ENCODE measurements at regions not wholly inside any gene's neighbourhood (a gene's known extent, or its start where the extent isn't known, plus 50 kb on each side); places are given as distances from the start of the nearest gene placed in this dataset.

DNA sequence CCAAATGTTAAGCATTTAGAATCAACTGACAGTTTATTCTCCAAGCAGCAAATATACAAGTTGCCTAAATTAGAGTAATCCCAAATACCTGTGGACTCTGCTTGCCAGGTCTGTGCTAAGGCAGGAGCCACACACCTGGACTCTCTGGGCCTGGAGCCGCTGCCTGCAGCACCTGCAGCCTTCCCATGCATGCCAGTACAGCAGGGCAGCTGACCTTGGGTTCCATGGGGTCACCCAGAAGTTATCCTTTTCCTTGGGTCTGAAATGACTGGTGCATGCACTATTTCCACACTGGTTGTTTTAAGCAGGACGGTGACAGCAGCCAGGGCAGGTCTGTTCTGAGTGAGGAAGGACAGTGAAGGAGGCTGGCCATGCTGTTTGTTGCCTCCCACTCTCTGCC, 573.2 kb downstream of the GLRX3 start:
- DNase-seq (ENCODE audit: extremely low read depth, insufficient read length), result no peak
- no peak for TF ChIP-seq CTCF (IDR thresholded peaks at IDR 0.05; ENCODE audit: insufficient read depth, low read length, poor library complexity, severe bottlenecking)
- H3K36me3 ChIP-seq (ENCODE audit: control insufficient read depth, insufficient read depth, low read length), result no peaks in the 10 kb centered on the region
- H3K4me3 ChIP-seq (replicated peaks; ENCODE audit: low read depth, low read length), result no peak overlapping the region
- no peaks in the 10 kb centered on the region for H3K27me3 ChIP-seq (replicated peaks; ENCODE audit: control insufficient read depth, insufficient read depth, low read length)

DNA sequence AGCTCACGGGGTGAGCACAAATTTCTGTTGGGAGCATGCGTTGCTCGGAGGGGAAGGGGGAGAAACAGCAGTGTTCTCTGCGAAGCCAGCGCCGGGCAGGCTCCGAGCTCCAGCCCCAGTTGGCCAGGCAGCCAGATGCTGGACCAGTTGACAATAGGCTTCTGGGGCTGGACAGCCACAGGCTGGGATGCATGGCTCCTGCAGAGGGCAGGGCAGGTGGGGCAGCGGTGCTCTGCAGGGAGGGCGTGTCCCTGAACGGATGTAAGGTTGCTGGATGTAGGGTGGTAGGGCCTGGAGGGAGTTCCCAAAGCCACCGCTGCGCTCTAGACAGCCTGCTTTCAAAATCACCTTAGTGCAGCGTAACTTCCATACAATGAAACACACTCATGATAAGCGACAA, 574.9 kb downstream of the GLRX3 start:
- TF ChIP-seq CTCF (IDR thresholded peaks at IDR 0.05; ENCODE audit: insufficient read depth, low read length, poor library complexity, severe bottlenecking), result no peak
- Histone ChIP-seq H3K27me3 (replicated peaks; ENCODE audit: control insufficient read depth, insufficient read depth, low read length) (no peaks in the 10 kb centered on the region), H3K4me3 (replicated peaks; ENCODE audit: low read depth, low read length) (no peak overlapping the region), H3K36me3 (ENCODE audit: control insufficient read depth, insufficient read depth, low read length) (no peaks in the 10 kb centered on the region)
- DNase-seq (ENCODE audit: extremely low read depth, insufficient read length), result no peak

DNA sequence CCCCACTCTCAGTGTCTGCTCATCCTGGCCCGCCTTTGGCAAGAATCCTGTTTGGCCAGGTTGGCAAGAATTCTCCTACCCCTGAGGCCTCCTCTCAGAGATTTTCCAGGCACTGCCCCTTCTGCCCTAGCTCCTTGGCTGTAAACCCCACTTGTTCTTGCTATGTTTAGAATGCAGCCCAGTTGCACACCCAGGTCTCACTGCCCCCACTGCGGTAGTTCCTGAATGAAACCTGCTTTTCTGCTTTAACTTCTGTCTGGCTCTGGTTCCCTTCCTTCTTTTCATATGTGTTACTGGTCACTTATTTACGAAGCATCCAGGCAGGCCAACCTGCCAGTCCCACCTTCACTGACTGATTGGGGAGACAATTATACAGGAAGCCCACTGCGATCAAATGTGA, 576.9 kb downstream of the GLRX3 start:
- no peak for TF ChIP-seq CTCF (IDR thresholded peaks at IDR 0.05; ENCODE audit: insufficient read depth, low read length, poor library complexity, severe bottlenecking)
- Histone ChIP-seq H3K4me3 (replicated peaks; ENCODE audit: low read depth, low read length) (no peak overlapping the region), H3K27me3 (replicated peaks; ENCODE audit: control insufficient read depth, insufficient read depth, low read length) (no peaks in the 10 kb centered on the region), H3K36me3 (ENCODE audit: control insufficient read depth, insufficient read depth, low read length) (no peaks in the 10 kb centered on the region)
- no peak for DNase-seq (ENCODE audit: extremely low read depth, insufficient read length)

- no peak for TF ChIP-seq CTCF (IDR thresholded peaks at IDR 0.05; ENCODE audit: insufficient read depth, low read length, poor library complexity, severe bottlenecking)
- H3K27me3 ChIP-seq (replicated peaks; ENCODE audit: control insufficient read depth, insufficient read depth, low read length), result no peaks in the 10 kb centered on the region
- DNase-seq (ENCODE audit: extremely low read depth, insufficient read length), result no peak
- H3K36me3 ChIP-seq (ENCODE audit: control insufficient read depth, insufficient read depth, low read length), result no peaks in the 10 kb centered on the region
- H3K4me3 ChIP-seq (replicated peaks; ENCODE audit: low read depth, low read length), result no peak overlapping the region
These were observed 577.5 kb downstream of the GLRX3 start for GRCh38 chr10:130713731-130714130.

- no peak for TF ChIP-seq CTCF (IDR thresholded peaks at IDR 0.05; ENCODE audit: insufficient read depth, low read length, poor library complexity, severe bottlenecking)
- DNase-seq (ENCODE audit: extremely low read depth, insufficient read length), result no peak
- no peak overlapping the region for H3K4me3 ChIP-seq (replicated peaks; ENCODE audit: low read depth, low read length)
- no peaks in the 10 kb centered on the region for H3K27me3 ChIP-seq (replicated peaks; ENCODE audit: control insufficient read depth, insufficient read depth, low read length)
- no peaks in the 10 kb centered on the region for H3K36me3 ChIP-seq (ENCODE audit: control insufficient read depth, insufficient read depth, low read length)
These were observed 578.7 kb downstream of the GLRX3 start for GRCh38 chr10:130714742-130715467.
